Central memory CD4-positive, alpha-beta T cell (primary cell): ENCODE measurements at regions not wholly inside any gene's neighbourhood (a gene's known extent, or its start where the extent isn't known, plus 50 kb on each side); places are given as distances from the start of the nearest gene placed in this dataset.

Source experiments
- DNase-seq: peaks from one replicate; pipeline ENCODE4 v3.0.0; 2022

- DNase-seq, result no peak
These were observed 471.3 kb upstream of the AUTS2 start for GRCh38 chr7:69126896-69127479.

- DNase-seq, result no peak
These were observed 468.8 kb upstream of the AUTS2 start for GRCh38 chr7:69129524-69129923.

GRCh38 chr7:69129951-69130350, 468.3 kb upstream of the AUTS2 start:
- DNase-seq, result no peak

GRCh38 chr7:69130396-69130795, 467.9 kb upstream of the AUTS2 start:
- no peak for DNase-seq

- DNase-seq, result no peak
These were observed 464.0 kb upstream of the AUTS2 start for GRCh38 chr7:69134316-69134715.

GRCh38 chr7:69147631-69148030, 450.6 kb upstream of the AUTS2 start:
- no peak for DNase-seq

- DNase-seq, result no peak
These were observed 448.2 kb upstream of the AUTS2 start for GRCh38 chr7:69149804-69150782.

- DNase-seq, result no peak
These were observed 435.9 kb upstream of the AUTS2 start for GRCh38 chr7:69162326-69162725.

- DNase-seq, result no peak
These were observed 435.2 kb upstream of the AUTS2 start for GRCh38 chr7:69162931-69163670.

GRCh38 chr7:69166979-69167516, 431.2 kb upstream of the AUTS2 start:
- DNase-seq, result no peak

GRCh38 chr7:69169386-69169785, 428.9 kb upstream of the AUTS2 start:
- DNase-seq, result no peak

- no peak for DNase-seq
These were observed 425.8 kb upstream of the AUTS2 start for GRCh38 chr7:69172357-69173077.

- no peak for DNase-seq
These were observed 424.9 kb upstream of the AUTS2 start for GRCh38 chr7:69173341-69173740.

- no peak for DNase-seq
These were observed 424.4 kb upstream of the AUTS2 start for GRCh38 chr7:69173846-69174245.

GRCh38 chr7:69176841-69177240, 421.4 kb upstream of the AUTS2 start:
- no peak for DNase-seq

GRCh38 chr7:69177461-69177861, 420.8 kb upstream of the AUTS2 start:
- DNase-seq, result no peak

- DNase-seq, result no peak
These were observed 420.3 kb upstream of the AUTS2 start for GRCh38 chr7:69177941-69178494.

- DNase-seq, result no peak
These were observed 417.6 kb upstream of the AUTS2 start for GRCh38 chr7:69180662-69181061.

GRCh38 chr7:69182596-69183467, 415.4 kb upstream of the AUTS2 start:
- DNase-seq, result no peak

GRCh38 chr7:69184339-69184738, 413.9 kb upstream of the AUTS2 start:
- no peak for DNase-seq

GRCh38 chr7:69185170-69185569, 413.1 kb upstream of the AUTS2 start:
- no peak for DNase-seq
